Endodermal cell (in vitro differentiated cells): ENCODE measurements at regions not wholly inside any gene's neighbourhood (a gene's known extent, or its start where the extent isn't known, plus 50 kb on each side); places are given as distances from the start of the nearest gene placed in this dataset.

Source experiments
- DNase-seq: peaks from one replicate; pipeline ENCODE4 v3.0.0-alpha.2; 2017
- H3K27ac ChIP-seq: 2 replicates; pipeline ENCODE4 v1.5.1; 2013; ENCODE audit warnings: mild to moderate bottlenecking, low read depth, low read length, moderate library complexity
- H3K27me3 ChIP-seq: 2 replicates; pipeline ENCODE4 v1.6.1; 2013; ENCODE audit warnings: mild to moderate bottlenecking, low read length, moderate library complexity; ENCODE audit not compliant: insufficient read depth, control insufficient read depth, poor library complexity, severe bottlenecking
- H3K36me3 ChIP-seq: 2 replicates; pipeline ENCODE4 v1.7.0; 2013; ENCODE audit warnings: mild to moderate bottlenecking, low read length, moderate library complexity; ENCODE audit not compliant: control insufficient read depth, insufficient read depth
- H3K4me1 ChIP-seq: one replicate; pipeline ENCODE4 v1.7.0; 2013; ENCODE audit warnings: low read length; ENCODE audit not compliant: control insufficient read depth, insufficient read depth
- H3K4me3 ChIP-seq: 2 replicates; pipeline ENCODE4 v1.5.1; 2013; ENCODE audit warnings: mild to moderate bottlenecking, low read length, moderate library complexity
- H3K9ac ChIP-seq: 2 replicates; pipeline ENCODE4 v1.6.1; 2013; ENCODE audit warnings: mild to moderate bottlenecking, low read length, moderate library complexity; ENCODE audit not compliant: poor library complexity, severe bottlenecking; ENCODE audit errors: extremely low read depth
- H3K9me3 ChIP-seq: 2 replicates; pipeline ENCODE4 v1.6.1; 2013; ENCODE audit warnings: mild to moderate bottlenecking, low read length, moderate library complexity; ENCODE audit not compliant: control insufficient read depth
- H3K27ac Mint-ChIP-seq: 2 replicates; pipeline ENCODE4 v1.8.0; 2020; ENCODE audit warnings: mixed read lengths
- H3K27me3 Mint-ChIP-seq: 2 replicates; pipeline ENCODE4 v1.8.0; 2021; ENCODE audit warnings: mild to moderate bottlenecking, mixed read lengths; ENCODE audit not compliant: insufficient read depth
- H3K36me3 Mint-ChIP-seq: 2 replicates; pipeline ENCODE4 v1.8.0; 2020; ENCODE audit warnings: low read depth, mixed read lengths
- H3K4me1 Mint-ChIP-seq: 2 replicates; pipeline ENCODE4 v1.8.0; 2020; ENCODE audit warnings: mixed read lengths
- H3K4me3 Mint-ChIP-seq: 2 replicates; pipeline ENCODE4 v1.8.0; 2020; ENCODE audit warnings: mild to moderate bottlenecking, moderate library complexity, mixed read lengths
- H3K9me3 Mint-ChIP-seq: 2 replicates; pipeline ENCODE4 v1.8.0; 2020; ENCODE audit warnings: mild to moderate bottlenecking, mixed read lengths
- CTCF ChIP-seq: fragments of 200-600 bp; sonication (generic); conservative IDR thresholded peaks from 2 replicates; pipeline ENCODE4 v1.5.0; 2021; ENCODE audit warnings: antibody characterized with exemption, mild to moderate bottlenecking
- WGBS, 2 experiments: methylation state at CpG; one replicate each; pipeline versions ENCODE4 v1.1.5 to v1.1.7; 2013; ENCODE audit warnings: missing lambda C conversion rate in 2 of 2, mixed read lengths in 1 of 2; ENCODE audit not compliant: insufficient coverage in 1 of 2, insufficient read length in 1 of 2; 5-methylcytosine and 5-hydroxymethylcytosine counted together

DNA sequence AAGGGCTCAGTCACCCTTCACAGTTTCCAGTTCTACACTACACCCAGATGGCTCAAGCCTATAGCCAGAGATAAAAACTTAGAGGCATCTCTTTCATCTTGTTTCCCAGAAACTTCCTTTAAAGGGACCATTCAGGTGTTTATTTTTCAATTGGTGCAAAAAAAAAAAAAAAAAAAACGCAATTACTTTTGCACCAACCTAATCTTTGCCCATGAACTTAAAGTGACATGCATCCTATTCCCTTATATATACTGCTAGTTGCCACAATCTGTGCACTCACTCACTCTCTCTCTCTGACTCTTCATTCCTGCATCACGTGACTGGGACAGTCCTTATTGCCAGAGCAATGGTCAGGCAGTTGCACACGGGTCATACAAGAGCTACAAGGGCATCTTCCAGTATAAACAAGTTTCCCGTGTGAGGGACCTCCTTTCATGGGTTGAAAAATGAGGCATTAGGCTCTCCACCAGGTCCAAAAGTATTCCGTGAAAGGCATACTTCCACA lies 789.4 kb downstream of the EPHA4 start:
- H3K9me3 Mint-ChIP-seq: peaks cover 13% of the 10 kb centered on the region
- Histone ChIP-seq H3K36me3 (no peaks in the 10 kb centered on the region), H3K9ac (no peak overlapping the region), H3K4me3 (no peak overlapping the region), H3K9me3 (peaks cover 12% of the 10 kb centered on the region), H3K27me3 (peaks cover 4% of the 10 kb centered on the region), H3K4me1 (no peaks in the 10 kb centered on the region), H3K27ac (no peak overlapping the region)
- H3K27me3 Mint-ChIP-seq: peaks cover 22% of the 10 kb centered on the region
- H3K27ac Mint-ChIP-seq: no peak overlapping the region
- no peak overlapping the region for H3K4me3 Mint-ChIP-seq
- peaks cover 11% of the 10 kb centered on the region for H3K4me1 Mint-ChIP-seq
- H3K36me3 Mint-ChIP-seq: no peaks in the 10 kb centered on the region
- no peak for DNase-seq
- 87 to 88% methylated on average over 4 to 5 of the region's 5 CpGs for WGBS, 2 experiments
- no peak for TF ChIP-seq CTCF

DNA sequence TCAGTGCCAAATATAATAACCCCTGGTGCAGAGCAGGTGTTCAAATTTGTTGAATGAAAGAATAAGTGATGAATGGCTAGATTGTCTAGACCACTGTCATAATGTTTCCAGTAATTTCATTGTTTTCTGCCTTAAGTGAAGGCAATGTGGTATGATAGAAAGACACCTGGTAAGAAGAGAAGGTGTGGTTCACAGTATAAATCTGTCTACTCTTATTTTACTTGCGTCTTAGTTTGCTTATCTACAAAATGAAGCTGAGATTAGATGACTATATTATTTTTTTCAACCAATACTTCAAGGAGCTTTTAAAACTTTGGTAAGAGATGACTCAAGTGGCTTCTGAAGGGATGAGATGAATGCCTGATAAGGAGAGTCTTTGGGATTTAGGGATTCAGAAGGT lies 788.4 kb downstream of the EPHA4 start:
- Mint-ChIP-seq H3K27ac (no peak overlapping the region), H3K27me3 (peaks cover 17% of the 10 kb centered on the region), H3K36me3 (no peaks in the 10 kb centered on the region), H3K4me1 (peaks cover 11% of the 10 kb centered on the region), H3K4me3 (no peak overlapping the region), H3K9me3 (peaks cover 13% of the 10 kb centered on the region)
- Histone ChIP-seq H3K9me3 (peaks cover 12% of the 10 kb centered on the region), H3K4me1 (no peaks in the 10 kb centered on the region), H3K27me3 (no peaks in the 10 kb centered on the region), H3K9ac (no peak overlapping the region), H3K4me3 (no peak overlapping the region), H3K27ac (no peak overlapping the region), H3K36me3 (no peaks in the 10 kb centered on the region)
- no peak for DNase-seq
- no peak for TF ChIP-seq CTCF
- WGBS, 2 experiments: 100% methylated on average over 1 of the region's 1 CpG; no CpG with 5 or more reads in 1 of the 2 experiments

- 97 to 100% methylated on average over 3 to 4 of the region's 4 CpGs for WGBS, 2 experiments
- no peaks in the 10 kb centered on the region for H3K36me3 ChIP-seq
- Mint-ChIP-seq H3K9me3 (peaks cover 7% of the 10 kb centered on the region), H3K4me3 (no peak overlapping the region), H3K27ac (no peak overlapping the region), H3K4me1 (peaks cover 11% of the 10 kb centered on the region), H3K27me3 (peaks cover 17% of the 10 kb centered on the region), H3K36me3 (no peaks in the 10 kb centered on the region)
- no peaks in the 10 kb centered on the region for H3K4me1 ChIP-seq
- H3K27me3 ChIP-seq: no peaks in the 10 kb centered on the region
- peaks cover 7% of the 10 kb centered on the region for H3K9me3 ChIP-seq
- no peak overlapping the region for H3K9ac ChIP-seq
- no peak for DNase-seq
- H3K4me3 ChIP-seq: no peak overlapping the region
- no peak overlapping the region for H3K27ac ChIP-seq
- no peak for TF ChIP-seq CTCF
These were observed 786.9 kb downstream of the EPHA4 start for GRCh38 chr2:220785178-220785577.
